ENCODE measurements at regions not wholly inside any gene's neighbourhood (a gene's known extent, or its start where the extent isn't known, plus 50 kb on each side); places are given as distances from the start of the nearest gene placed in this dataset.

GRCh38 chr16:85261204-85261603, 148.9 kb upstream of the CIBAR2 start:
- no peak for DNase-seq

GRCh38 chr16:85261657-85262557, 149.6 kb upstream of the CIBAR2 start:
- DNase-seq, result no peak

DNA sequence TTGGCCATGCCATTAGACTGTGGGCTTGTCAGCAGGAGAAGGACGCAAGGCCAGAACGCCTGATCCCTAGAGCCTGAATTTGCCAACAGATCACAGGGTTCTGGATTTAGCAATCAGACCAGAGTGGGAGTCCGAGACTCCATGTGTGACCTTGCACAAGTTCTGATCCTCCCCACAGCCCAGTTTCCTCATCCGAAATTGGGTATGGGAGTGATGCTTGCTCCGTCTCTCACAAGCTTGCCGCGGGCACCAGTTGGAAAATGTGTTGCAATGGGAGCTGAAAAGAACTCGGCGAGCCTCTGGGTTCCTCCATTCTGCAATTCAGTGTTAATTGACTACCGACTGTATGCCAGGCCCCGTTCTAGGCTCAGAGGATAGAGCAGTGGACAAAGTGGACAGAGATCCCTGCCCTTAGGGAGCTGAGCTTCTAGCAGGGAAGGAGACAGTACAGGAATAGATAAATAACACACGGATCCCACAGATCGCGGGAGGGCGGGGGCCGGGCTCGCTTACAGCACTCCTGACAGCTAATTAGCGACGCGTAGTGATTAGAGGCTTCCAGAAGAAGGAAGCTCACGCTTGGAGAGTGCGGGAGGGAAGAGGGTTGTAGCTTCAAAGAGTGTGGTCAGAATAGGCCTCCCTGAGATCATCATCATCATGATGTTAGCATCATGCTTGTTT, 150.4 kb upstream of the CIBAR2 start:
- DNase-seq, result no peak

GRCh38 chr16:85263239-85263585, 150.9 kb upstream of the CIBAR2 start:
- DNase-seq, result no peak

DNA sequence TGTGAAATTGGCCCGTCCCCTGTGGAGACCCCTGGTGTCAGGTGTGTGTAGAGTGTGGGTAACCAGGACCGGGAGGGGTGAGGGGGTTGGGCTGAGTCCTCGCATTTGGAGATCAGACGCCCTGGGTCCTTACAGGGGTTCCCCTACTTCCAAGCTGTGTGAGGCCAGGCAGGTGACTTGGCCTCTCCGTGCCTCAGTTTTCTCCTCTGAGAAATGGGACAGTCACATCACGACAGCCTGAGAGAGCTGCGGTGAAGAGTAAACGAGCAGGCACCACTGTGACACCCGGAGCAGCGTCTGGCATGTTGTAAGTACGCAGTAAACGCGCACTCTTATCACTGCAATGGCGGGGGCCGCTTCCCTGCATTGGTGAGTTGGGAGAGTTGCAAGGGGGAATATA, 152.5 kb upstream of the CIBAR2 start:
- DNase-seq, result no peak

- no peak for DNase-seq
Measured at GRCh38 chr16:85265161-85265784, 153.0 kb upstream of the CIBAR2 start.

DNA sequence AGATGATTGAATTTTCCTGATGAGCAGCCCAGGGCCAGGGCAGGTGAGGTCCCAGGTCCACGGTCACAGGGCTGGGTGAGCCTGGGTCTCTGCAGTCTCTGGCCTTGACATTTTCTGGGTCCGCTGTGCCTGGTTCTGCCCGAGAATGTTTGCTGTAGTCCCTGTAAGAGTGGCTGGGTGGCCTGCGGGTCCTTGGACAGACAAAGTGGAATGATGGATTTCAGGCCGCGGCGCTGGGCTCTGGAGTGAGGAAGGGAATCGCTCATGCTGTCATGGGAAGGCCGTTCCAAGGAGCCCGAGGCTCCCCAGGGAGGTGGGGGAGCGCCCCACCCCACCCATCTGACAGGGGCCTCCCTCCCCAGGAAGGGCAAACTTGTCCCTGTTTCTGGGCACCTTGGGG, 153.5 kb upstream of the CIBAR2 start:
- no peak for DNase-seq

- no peak for DNase-seq
Measured at GRCh38 chr16:85266857-85267256, 154.6 kb upstream of the CIBAR2 start.

DNA sequence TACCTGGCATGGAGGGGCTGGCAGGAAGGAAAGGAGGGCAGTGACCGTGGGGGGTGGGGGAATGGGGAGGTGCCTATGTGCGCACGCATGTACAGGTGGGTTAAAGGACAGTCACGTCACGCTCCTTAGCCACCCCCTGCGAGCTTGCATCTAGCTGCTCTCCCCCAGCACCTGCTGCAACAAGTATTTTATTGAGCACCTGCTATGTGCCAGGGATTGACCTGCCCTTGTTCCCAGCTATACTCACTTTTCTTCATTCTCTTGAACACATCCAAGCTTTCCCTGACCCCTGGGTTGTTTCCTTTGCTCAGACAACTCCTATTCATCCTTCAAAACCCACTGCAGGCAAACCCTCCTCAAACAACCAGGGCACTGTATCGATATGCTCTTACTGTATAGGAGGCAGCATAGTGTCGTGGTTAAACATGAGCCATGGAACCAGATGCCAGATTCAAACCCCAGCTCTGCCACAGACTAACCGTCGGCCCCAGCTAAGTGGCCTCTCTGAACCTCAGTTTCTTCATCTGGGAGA, 155.2 kb upstream of the CIBAR2 start:
- DNase-seq, result no peak

DNA sequence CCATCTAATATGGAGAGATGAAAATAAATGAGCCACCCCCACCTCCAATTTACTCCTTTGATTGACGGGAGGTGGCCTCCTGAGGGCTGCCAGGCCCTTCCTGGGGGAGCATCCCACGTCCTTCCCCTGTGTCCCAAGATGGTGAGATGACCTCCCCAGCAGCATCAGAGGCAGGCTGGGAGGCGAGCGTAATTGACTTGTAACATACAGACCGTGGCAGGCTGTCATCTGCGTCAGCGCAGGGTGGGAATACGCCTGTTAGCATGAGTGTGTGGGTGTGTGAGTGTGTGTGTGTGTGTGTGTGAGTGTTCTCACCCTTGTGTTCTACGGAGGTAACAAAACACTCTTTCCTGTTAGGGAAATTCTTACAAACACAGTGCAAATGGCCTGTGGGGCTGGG, 156.9 kb upstream of the CIBAR2 start:
- no peak for DNase-seq

DNA sequence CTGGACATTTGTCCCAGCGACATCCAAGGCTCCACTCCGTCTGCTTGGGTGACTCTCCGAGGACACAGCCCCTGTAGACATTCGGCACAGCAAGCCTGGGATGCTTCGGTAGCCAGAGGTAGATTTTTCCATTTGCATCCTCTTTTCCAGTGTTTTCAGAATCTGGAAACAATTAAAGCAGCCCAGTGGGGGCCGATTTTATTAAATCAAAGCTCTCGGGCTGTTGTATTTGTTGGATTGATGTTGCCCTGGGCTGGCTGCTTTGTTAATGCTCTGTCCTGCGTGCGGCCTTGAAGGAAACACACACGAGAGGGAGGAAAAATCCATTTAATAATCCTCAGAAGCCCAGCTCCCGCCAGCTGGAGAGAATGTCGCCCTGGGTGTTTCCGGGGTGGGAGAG, 158.1 kb upstream of the CIBAR2 start:
- DNase-seq, result no peak

DNA sequence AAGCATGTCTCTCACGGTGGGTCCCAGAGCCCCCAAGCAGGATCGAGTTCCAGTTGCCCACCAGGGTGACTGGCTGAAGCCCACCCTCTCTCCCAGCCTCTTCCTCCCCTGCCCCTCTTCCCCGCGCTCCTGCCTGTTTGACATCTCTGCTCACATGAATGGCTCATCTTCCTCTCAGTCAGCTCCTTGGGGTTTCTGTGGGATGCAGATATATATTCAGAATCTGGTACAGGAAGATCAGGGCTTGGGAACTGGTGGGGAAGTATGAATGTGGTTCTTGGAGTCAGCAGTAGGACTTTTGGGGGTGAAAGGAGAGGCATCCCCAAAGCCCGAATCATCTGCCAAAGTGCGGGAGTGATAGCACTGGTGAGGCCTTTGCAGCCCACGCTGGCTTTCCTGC, 158.9 kb upstream of the CIBAR2 start:
- no peak for DNase-seq

- no peak for DNase-seq
Measured at GRCh38 chr16:85273293-85273692, 161.0 kb upstream of the CIBAR2 start.

DNA sequence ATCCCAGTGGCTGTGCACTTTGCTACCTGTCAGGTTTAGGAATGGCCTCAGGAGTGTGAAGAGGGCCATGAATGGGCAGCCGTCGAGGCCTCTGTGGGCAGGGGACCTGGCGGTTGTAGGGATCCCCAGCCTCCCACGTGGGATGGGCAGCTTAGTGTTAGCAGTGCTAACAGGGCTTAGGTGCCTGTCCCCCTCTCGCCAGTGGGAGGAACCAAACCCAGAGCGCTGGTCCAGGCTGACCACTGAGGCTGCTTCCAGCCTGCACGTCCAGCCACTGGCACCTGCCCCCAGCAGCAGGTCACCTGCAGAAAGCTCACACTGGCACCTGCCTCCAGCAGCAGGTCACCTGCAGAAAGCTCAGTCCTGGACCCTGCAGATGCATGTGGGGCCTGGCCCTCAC, 162.2 kb upstream of the CIBAR2 start:
- no peak for DNase-seq

GRCh38 chr16:85274924-85275323, 162.7 kb upstream of the CIBAR2 start:
- no peak for DNase-seq

DNA sequence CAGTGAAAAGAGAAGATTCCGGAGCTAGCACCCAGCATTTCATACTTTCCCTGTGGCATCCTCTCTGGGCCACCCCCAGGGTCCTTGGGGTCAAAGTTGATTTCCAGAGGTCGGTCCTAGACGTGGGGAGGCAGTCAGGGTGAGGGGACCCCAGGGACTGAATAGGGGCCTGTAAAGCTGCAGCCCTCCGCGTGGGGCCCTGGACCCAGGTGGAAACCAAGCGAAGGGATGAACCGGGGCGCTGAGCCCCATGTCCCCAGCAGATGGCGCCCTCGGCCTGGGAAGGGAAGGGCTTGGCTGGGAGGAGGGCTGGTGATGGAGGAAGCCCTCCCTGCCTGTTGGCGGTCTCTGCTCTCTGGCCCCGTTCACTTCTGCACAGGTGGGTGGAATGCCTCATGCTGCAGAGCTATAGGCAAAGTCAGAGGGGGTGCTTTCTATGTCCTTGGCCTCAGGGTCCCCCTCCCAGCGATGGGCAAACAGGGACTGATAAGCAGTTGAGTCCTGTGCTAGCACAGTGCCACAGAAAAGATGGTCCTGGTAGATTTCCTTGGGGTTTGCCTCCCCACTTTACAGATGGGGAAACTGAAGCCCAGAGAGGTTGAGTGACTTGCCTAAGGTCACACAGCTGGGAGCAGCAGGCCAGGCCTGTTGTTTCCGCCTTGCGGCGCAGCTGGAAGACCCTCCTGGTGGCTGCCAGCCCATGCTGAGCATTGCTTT, 163.4 kb upstream of the CIBAR2 start:
- no peak for DNase-seq

DNA sequence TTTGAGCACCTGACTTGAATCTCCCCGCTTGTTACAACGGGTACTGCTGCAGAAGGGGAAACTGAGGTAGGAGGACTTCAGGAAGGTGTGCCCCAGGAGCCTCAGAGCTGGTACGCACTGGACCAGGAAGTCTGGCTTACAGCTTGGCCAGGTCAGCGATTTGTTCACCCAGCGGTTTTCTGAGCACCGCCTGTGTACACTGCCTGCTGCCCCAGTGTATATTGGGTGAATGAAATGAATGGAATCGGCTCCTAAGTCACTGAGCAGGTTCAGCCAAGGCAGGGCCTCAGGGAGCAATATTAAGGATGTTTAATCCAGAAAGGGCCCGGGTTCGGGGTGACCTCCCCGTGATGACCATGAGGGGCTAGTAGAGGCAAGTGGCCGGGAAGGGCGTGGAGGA, 164.0 kb upstream of the CIBAR2 start:
- no peak for DNase-seq

- no peak for DNase-seq
Measured at GRCh38 chr16:85276721-85277120, 164.4 kb upstream of the CIBAR2 start.

DNA sequence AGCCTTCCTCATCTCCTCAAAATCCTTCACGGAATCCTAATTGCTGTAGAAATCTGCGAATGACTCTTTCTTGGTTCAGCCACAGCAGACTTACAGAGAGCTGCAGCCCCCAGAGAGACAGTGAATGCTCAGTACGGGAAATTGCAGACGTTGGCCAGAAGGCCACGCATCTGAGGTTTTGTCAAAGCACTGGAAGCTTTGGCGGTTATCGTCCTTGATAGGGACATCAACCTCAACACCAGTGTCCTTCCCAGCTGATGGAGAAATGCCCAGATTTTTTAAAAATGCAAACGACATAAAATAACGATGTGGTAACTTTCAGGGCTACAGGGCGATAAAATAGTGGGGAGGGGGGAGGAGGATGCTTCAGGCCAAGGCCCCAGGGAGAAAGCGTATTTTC, 166.6 kb upstream of the CIBAR2 start:
- DNase-seq, result no peak

DNA sequence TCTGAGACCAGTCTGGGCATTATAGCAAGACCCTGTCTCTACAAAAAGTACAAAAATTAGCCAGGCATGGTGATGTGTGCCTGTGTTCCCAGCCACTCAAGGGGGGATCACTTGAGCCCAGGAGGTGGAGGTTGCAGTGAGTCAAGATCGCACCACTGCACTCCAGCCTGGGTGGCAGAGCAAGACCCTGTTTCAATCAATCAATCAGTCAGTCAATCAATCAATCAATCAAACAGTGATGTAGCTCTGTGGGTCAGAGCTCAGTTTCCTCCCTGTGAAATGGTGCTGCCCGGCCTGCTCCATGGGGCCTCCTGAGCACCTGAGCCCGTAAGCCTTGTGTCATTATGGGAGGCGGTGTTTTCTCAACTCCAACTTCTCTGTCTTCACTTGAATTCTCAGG, 167.1 kb upstream of the CIBAR2 start:
- DNase-seq, result no peak

DNA sequence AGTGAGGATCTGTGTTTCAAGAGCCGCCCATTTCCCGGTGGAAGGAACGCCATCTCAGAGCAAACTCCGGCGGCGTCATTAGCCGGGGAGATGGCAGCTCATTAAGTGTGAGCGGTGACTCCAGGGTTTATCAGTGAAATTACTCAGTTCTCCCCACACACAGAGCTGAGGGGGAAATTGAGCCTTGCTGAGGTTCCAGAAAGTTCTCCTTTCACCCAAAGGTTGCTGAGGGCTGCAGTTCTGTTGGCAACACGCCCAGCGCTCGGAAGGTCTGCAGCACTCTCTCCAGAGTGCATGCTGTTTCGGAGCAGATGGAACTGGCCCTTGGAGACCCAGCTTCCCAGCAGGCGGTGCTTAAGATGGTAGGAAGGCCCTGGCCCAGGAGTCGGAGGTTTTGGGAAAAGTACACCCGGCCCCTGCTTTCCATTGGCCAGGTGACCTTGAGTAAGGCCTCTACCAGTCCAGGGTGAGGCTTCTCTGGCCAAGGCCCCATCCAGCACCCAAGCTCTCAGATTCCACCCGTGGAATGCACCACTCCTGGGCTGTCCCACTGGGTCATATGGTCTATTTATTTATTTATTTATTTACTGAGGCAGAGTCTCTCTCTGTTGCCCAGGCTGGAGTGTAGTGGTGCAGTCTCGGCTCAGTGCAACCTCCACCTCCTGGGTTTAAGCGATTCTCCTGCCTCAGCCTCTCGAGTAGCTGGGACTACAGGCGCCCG, 167.7 kb upstream of the CIBAR2 start:
- no peak for DNase-seq

DNA sequence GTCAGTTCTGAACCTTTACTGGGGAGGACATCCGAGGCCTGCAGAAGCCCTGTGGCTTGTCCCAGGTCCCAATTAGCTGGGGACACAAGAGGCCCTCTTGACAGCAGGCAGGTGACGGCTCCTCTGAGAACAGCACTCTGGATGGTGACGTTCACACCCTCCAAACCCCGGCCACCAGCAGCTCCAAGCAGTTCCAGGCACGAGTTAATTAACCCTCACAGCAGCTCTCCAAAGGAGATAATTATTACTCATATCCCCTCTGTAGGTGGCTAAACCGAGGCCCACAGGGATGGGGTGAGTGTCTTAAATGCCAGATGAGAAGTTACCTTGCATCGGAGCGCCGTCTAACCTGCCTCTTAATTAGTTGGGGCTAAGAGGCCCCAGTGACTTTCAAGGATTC, 168.9 kb upstream of the CIBAR2 start:
- DNase-seq, result no peak

GRCh38 chr16:85282842-85283241, 170.6 kb upstream of the CIBAR2 start:
- no peak for DNase-seq

Measured in GF-D8 (cell line).